GM10248 (cell line): ENCODE measurements at regions not wholly inside any gene's neighbourhood (a gene's known extent, or its start where the extent isn't known, plus 50 kb on each side); places are given as distances from the start of the nearest gene placed in this dataset.

Experiments
- CTCF ChIA-PET: fragments of 300-600 bp; sonication (Branson Sonifier 250); formaldehyde crosslinking; extraction: SDS; loops from one replicate; lab custom pipeline; 2021; ENCODE audit warnings: antibody characterized with exemption; lab: Yijun Ruan, JAX
- POLR2A ChIA-PET: fragments of 350-650 bp; sonication (Branson Sonifier 250); formaldehyde crosslinking; extraction: SDS; loops from one replicate; lab custom pipeline; 2020; ENCODE audit warnings: antibody characterized with exemption; lab: Yijun Ruan, JAX
- DNase-seq: peaks from one replicate; pipeline ENCODE4 v3.0.0; 2012; ENCODE audit errors: extremely low spot score
- TF ChIP-seq, protein P1 (sequence below): IDR thresholded peaks from 2 replicates; pipeline ENCODE4 v1.5.1; 2012; ENCODE audit warnings: mild to moderate bottlenecking, low read depth; ENCODE audit errors: extremely low read depth, missing control alignments, control extremely low read depth

DNA sequence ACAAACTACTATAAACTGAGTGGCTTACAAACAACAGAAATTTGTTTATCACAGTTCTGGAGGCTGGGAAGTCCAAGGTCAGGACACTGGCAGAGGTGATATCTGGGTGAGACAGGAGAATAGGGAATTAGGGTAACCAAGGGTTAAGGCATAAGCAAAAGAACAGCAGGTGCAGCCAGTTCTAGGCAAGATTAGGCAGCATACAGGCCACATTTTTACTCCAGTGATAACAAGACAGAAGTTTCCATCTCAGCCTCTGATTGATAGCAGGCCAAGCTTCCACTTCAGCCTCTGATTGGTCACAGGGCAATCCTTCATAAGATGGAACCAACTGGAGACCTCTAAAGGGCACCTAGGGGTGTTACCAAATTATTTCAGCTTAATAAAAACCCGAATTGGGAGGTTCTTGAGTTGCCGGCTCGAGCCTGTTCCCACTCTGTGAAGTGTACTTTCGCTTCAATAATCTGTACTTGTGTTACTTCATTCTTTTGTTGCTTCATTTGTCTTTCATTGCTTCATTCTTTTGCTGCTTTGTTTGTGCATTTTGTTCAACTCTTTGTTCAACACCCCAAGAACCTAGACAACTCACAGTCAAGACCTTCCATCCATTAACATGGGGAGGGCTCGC lies 185.6 kb downstream of the TOMM20 start:
- ChIA-PET CTCF (interaction anchor here (1.2 to 2.3 kb wide), 4 partner anchors 10 to 29 kb away, joined by 3 to 7 read pairs (median 4); no protein-coding TSS in a partner anchor), POLR2A (no interaction called here)
- TF ChIP-seq, protein P1, sequence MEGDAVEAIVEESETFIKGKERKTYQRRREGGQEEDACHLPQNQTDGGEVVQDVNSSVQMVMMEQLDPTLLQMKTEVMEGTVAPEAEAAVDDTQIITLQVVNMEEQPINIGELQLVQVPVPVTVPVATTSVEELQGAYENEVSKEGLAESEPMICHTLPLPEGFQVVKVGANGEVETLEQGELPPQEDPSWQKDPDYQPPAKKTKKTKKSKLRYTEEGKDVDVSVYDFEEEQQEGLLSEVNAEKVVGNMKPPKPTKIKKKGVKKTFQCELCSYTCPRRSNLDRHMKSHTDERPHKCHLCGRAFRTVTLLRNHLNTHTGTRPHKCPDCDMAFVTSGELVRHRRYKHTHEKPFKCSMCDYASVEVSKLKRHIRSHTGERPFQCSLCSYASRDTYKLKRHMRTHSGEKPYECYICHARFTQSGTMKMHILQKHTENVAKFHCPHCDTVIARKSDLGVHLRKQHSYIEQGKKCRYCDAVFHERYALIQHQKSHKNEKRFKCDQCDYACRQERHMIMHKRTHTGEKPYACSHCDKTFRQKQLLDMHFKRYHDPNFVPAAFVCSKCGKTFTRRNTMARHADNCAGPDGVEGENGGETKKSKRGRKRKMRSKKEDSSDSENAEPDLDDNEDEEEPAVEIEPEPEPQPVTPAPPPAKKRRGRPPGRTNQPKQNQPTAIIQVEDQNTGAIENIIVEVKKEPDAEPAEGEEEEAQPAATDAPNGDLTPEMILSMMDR: no peak
- DNase-seq: no peak

DNA sequence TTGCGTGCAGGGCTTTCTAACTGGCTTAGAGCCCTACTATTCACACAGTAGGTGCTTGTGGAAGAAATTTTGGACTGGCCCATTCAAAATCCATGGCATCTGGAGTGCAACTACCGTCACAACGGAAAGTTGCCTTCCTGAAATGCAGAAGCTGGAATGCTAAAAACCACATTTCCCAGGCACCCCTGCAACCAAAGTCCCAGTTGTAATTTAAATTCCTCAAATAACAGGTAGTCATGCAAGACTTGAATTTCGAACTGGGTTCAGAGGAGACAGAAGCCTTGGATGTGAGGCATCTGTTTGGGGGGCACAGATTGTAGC lies 186.7 kb downstream of the TOMM20 start:
- TF ChIP-seq, protein P1: no peak
- ChIA-PET POLR2A (no interaction called here), CTCF (interaction anchor here (1.2 to 2.3 kb wide), 5 partner anchors 9 to 344 kb away, joined by 3 to 7 read pairs (median 5); no protein-coding TSS in a partner anchor)
- DNase-seq: no peak

DNA sequence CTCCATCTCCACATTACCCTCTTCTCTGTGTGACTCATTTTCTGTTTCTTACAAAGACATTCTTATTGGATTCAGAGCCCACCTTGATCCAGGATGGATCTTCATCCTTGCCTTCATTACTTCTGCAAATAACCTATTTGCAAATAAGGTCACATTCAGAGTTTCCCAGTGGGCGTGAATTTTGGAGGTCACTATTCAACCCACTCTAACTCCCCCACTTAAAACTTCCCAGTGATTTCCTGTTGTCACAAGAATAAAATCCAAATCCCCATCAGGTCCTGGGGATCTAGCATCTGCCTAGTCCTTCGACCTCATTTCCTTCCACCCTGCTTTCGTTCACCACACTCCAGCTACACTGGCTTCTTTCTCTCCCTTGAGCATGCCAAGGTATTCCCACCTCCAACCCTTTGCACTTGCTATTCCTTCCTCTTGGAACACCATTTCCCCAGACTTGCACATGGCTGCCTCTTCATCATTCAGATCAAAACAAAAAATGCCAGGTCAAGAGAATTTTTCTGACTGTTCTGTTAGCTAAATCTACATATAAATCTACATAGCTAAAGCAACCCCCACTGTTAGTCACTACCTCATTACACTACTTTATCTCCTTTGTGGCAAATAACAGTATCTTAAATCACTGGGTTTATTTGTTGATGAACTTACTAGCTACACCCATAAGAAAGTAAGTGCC lies 187.2 kb downstream of the TOMM20 start:
- TF ChIP-seq, protein P1: no peak

DNA sequence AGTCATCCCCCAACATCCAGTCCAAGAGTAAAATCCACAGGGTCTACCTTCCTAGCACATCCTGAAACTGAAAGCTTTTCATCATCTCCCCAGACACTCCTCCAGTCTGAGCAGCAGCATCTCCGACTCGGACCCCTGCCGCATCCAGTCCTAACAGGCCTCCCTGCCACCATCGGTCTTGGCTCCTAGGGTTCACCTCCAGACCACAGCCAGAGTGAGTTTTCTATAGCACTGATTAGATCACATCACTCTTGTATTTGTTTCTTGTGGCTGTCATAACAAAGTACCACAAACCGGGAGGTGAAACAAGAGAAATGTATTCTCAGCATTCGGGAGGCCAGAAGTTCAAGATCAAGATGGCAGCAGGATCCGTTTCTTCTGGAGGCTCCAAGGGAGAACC lies 187.8 kb downstream of the TOMM20 start:
- TF ChIP-seq, protein P1: no peak
- CTCF ChIA-PET: interaction anchor here (1.2 to 1.9 kb wide), 2 partner anchors 95 to 343 kb away, joined by 3 to 7 read pairs; no protein-coding TSS in a partner anchor
- POLR2A ChIA-PET: no interaction called here
- no peak for DNase-seq

More for the DNA sequence above, 187.2 kb downstream of the TOMM20 start:
- ChIA-PET POLR2A (no interaction called here), CTCF (interaction anchor here (1.2 to 1.9 kb wide), 4 partner anchors 10 to 344 kb away, joined by 3 to 7 read pairs (median 4); no protein-coding TSS in a partner anchor)
- no peak for DNase-seq

DNA sequence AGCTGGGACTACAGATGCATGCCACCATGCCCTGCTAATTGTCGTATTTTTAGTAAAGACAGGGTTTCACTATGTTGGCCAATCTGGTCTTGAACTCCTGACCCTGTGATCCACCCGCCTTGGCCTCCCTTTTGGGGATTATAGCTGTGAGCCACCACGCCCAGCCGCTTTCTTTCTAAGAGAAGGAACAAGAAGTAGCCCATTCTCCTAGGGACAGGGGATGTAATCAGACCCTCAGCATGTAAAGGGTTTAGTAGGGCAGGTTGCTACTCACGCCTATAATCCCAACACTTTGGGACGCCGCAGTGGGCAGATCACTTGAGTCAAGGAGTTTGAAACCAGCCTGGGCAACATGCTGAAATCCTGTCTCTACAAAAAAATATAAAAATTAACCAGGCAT lies 189.7 kb downstream of the TOMM20 start:
- no peak for DNase-seq
- ChIA-PET POLR2A (no interaction called here), CTCF (interaction anchor here (1.2 kb wide), 1 partner anchor 12 kb away, joined by 3 read pairs; no protein-coding TSS in a partner anchor)
- TF ChIP-seq, protein P1: no peak

DNA sequence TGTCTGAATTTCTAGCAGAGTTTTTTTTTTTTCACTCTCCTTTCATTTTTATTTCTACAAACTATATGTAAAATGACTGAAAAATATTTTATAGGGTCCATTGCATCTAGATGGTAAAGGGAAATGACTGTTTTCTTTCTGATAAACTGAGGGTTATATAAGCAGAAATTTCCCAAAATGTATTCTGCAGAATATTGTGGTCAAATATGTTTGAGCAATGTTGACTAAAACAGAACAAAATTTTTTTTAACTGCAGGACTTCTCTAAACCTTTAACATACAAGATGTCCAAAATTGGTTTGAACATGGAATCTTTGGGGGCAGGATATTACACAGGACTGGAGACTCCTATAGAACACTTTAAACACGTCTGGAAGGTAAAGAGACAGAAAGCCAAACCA lies 190.5 kb downstream of the TOMM20 start:
- no peak for DNase-seq
- POLR2A ChIA-PET: no interaction called here
- CTCF ChIA-PET: interaction anchor here (0.8 kb wide), 1 partner anchor 13 kb away, joined by 3 read pairs; no protein-coding TSS in a partner anchor
- TF ChIP-seq, protein P1: no peak
